NCI-H2171 (cell line): ENCODE measurements at regions not wholly inside any gene's neighbourhood (a gene's known extent, or its start where the extent isn't known, plus 50 kb on each side); places are given as distances from the start of the nearest gene placed in this dataset.
"Not testable (repeated sequence)": the region's sequence is repeated elsewhere in the genome, so short reads cannot be mapped to it uniquely, and the experiment has no call there.

Experiments used
- DNase-seq: peaks from one replicate; lab custom pipeline; 2025; lab: John Stamatoyannopoulos, UW

DNA sequence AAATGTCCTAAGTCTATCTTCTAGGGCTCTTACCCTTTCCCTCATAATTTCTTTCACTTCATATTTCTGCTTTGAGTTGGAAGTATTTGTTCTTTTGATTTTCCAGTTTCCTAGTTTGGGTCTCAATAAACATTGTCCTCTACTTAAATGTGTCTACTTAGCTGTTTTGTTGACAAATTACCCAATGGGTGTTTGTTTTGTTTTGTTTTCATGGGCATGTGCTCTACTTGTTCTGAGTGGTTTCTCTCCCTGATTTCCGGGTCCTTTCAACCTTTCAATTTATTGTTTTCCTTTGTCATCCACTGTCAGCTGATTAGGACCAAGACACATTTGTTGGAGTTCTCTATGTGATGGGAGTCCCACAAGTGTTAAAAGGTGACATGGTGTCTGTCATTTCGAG lies 1181.4 kb downstream of the RPA4 start:
- no peak for DNase-seq

DNA sequence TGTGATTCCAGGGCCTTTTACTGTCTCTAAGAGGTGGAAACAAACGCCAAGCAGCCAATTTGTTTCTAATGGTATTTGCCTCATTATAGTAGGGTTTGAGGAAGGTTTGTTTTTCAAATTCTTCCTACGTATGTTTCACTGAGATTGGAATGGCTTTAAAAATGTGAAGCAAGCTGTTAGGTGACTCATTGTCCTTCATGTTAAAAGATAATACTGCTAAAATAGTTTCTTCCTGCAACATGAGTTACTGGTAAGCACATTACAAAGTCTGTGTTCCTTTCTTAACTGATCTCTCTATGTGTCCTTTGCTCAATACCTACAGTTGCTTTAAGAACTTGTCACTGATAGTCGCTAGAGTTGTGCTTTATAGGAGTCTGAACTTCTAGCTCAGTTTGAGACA lies 1183.9 kb downstream of the RPA4 start:
- DNase-seq: no peak

DNA sequence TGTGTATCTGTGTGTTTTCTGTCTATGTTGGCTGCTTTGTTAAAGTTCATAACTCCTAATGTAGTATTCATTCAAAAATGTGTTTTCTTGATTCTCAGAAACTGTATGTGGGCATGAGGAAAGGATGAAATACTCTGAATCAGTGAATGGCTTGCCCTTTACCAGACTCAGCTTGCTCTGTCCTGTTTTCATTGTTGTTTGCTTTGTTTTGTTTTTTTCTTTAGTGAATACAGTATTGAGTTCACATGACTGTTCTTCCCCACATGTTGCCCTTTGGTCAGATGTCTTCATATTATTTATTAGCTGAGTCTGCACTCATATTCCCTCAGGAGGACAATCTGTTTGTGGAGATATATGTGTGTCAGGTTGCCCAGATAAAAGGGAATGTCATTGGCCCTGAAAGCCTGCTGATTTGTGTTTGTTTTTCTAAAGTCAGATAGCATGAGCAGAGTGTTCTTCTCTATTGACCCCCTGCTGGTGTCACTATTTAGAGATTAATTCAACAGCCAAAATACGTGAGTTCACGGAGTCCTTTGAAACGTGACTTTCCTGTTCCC lies 1184.4 kb downstream of the RPA4 start:
- DNase-seq: no peak

DNA sequence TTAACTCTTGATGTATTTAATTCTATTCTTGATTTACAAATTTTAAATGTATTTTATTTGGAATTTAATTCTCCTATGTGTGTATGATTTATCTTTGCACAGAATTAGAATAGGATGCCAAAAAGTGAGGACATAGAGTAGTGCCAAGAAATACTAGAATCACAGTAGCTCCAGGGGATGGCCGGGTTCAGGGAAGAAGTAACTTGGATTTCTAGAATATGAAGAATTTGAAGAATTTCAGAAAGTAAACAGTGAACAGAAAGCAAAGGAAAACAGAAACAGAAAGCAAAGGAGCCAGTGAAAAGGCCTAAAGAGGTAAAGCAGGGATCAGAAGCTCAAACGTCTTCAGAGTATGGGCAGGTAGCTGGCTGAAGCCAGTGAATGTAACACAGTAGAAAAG lies 1187.6 kb downstream of the RPA4 start:
- DNase-seq: no peak

DNA sequence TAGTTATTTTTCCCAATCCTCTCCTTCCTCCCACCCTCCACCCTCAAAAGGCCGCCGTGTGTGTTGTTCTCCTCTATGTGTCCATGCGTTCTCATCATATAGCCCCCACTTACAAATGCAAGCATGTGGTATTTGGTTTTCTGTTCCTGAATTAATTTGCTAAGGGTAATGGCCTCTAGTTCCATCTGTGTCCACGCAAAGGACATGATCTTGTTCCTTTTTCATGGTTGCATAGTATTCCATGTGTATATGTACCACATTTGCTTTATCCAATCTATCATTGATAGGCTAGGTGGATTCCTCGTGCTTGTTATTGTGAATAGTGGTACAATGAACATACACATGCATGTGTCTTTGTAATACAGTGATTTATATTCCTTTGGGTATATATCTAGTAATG lies 1193.7 kb downstream of the RPA4 start:
- DNase-seq: no peak

DNA sequence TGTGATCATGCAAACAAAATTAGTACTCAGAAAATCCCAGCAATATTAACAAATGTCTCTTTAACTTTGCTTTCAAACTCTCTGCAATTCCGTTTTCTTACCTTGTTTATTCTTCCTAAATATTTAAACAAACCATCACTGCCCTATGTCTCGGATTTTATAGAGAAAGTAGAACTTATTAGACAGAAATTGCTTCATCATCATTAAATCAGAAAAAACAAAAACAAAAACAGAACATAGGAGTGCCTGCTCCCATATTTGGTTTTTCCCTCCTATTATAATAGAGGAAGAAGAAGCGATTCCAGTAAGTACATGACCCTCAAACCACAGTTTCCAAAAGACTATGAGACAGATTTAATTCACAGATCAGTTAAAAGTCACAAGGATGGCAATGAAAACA lies 1228.0 kb downstream of the RPA4 start:
- no peak for DNase-seq

DNA sequence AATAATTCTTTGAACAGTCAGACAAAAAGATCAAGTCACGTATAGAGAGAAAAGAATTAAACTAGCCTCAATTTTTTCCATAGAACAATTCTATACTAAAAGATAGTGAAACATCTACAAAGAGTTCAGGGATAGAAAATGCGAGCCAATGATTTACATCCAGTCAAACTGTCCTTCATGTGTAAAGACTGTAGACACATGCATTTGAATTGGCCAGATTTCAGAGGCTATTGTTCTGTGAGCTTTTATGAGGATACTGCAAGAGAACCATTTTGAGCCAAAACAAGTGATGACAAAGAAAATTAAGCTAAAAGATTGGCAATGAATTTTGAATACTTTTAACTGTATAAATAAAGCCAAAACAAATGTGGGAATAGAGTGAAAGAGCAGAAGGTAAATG lies 1230.3 kb downstream of the RPA4 start:
- DNase-seq: no peak

DNA sequence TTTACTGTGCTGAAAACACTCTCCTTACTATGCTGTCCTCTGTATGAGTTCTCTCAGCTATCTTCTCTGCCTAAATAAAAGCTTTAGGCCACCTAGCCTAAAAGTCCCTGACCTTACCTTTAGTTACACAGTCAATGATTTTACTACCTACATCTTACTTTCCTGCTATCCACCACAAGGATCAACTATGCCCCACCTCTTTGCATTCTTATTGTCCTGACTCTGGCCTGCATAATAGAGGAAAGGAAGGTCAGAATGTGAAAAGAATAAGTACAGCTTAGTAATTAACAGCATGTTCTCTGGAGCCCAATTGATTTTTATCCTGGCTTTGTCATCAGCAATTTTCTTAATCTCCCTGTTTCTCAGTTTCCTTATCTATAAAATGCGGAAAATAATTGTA lies 1257.8 kb downstream of the RPA4 start:
- DNase-seq: no peak

DNA sequence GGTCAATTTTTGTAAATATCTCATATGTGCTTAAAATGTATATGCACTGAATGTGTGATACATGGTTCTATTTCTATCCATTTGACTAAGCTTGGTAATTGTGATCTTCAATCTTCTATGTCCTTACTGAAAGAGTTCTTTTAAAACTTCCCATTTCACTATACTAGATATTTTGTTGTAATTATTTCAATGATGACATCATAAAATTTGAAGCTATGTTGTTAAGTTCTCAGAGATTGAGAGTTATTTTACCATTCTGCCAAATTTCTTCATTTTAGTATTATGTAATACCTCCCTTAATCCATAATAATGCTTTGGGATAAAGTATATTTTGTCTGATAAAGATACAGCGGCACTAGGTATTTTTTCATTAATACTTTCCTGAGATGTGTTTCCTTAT lies 1307.3 kb downstream of the RPA4 start:
- DNase-seq: no peak

DNA sequence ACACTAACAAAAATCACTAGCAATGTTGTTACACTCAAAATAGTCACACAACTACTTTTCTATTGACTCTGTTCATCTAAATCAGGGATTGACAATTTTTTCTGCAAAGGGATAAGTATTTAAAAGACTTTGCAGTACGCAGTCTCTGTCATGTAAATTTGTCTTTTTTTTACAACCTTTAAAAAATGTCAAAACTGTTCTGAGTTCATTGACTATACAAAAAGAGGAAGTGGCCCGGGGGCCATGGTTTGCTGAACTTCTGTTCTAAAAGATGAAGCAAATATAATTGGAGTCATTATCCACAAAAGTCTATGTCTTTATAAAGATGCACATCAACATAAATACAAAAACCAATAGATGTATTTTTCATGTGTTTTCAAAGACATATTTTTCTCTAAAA lies 1310.3 kb downstream of the RPA4 start:
- DNase-seq: no peak

DNA sequence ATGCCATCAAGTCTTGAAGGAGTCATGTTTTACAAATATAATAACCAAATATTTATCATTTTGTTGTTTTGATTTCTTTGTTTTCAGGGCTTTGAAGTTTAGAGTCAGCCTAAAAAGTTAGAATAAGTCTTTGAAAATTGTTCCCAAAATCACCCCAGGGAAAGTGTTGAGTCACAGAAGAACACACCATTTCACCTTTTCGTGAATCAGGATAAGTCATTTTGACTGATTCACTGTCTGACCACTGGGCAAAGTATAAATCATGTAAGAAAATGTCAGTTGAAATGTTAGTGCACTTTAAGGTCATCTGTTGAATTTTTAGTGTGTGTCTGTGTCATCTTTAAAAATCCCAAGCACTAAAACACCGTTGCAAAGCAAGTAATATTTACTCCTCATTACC lies 1320.1 kb downstream of the RPA4 start:
- no peak for DNase-seq

DNA sequence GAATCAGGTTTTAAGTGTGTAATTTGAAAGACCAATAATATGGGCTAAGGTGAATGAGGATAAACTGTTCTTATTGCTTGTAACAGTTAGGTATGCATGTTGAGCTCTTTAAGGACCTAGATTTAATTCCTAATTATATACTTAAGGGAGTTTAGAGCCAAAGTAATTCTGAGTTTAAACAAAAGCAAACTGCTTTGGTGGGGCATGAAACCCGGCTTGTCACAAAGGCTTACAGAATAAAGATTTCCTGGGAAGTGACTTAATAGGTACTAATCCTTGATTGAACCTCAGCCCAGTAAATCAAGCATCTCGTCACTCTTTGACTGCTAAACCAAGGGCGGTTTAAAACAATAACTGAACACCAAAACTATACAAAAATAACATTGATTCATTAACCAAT lies 1324.2 kb downstream of the RPA4 start:
- no peak for DNase-seq

DNA sequence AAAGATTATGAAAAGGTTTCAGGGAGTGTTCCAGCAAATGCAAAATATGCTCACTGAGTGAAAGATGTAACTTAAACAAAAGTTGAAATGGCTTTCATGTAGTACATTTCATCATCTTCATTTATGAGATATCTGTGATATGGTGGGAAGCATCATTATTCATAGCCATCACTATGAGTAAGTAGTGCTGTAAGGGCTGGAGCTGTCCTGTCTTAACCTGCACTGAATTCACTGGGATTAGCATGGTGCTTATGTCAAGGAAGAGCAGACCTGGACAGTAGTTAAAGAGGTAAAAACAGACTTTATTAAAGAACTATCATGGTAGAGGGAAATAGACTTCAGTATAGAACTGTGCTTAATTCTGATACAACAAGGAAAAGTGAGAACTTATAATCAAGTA lies 1347.3 kb downstream of the RPA4 start:
- no peak for DNase-seq

DNA sequence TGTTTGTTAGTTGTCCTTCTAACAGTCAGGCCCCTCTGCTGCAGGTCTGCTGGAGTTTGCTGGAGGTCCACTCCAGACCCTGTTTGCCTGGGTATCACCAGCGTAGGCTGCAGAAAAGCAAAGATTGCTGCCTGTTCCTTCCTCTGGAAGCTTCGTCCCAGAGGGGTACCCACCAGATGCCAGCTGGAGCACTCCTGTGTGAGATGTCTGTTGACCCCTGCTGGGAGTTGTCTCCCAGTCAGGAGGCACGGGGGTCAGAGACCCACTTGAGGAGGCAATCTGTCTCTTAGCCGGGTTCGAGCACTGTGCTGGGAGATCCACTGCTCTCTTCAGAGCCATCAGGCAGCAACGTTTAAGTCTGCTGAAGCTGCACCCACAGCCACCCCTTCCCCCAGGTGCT lies 1356.4 kb downstream of the RPA4 start:
- DNase-seq: not testable (repeated sequence)

DNA sequence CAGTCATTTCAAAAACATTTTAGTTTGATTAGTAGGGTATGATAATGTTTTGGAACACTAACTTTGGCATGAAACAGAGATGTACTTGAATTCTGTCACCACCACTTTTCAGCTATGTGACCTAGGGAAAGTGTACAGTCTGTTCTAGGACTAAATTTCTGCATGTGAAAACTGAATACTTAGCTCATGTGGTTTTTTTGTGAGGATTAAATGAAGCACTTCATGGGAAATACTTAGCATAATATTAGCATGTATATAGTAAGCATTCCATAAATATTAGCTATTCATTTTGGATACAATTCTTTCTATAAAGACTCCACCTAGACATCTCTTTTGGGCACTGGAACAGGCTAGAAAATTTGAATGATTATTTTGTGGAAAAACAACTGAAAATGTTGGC lies 1379.4 kb downstream of the RPA4 start:
- DNase-seq: no peak

DNA sequence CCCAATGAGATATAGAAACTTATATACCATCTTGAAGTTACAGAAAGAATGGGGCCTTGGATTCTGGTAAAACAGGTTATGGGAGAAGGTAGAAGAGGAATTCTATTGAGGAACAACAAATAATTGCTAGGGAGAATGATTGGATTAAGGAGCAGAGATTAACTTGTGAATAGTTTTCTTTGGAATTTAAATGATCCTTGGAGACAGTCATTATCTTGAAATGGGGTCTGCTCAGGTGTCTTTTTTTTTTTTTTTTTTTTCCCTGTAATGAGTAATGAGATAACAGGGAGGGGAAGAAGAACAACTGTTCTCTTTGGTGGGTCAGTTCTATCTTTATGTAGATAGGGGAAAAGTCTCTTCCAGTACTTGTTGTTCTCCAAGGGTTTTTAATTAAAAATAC lies 1406.0 kb downstream of the RPA4 start:
- no peak for DNase-seq

DNA sequence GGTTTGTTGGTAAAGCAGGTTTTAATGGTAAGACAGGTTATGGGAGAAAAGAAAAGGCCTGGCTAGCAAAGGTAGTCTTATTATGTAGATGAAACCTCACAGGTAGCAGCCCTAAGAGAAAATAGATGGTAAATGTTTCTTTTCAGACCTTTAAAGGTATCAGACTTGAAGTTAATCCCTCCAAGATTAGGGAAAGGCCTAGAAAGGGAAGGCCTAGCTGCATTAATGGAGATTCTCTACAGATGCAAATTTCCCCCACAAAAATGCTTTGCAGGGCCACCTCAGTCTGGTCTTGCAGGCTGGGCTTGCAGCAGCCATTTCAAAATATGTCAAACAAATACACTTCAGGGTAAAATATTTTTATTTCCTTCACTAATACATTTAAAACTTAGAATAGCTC lies 1410.6 kb downstream of the RPA4 start:
- no peak for DNase-seq

DNA sequence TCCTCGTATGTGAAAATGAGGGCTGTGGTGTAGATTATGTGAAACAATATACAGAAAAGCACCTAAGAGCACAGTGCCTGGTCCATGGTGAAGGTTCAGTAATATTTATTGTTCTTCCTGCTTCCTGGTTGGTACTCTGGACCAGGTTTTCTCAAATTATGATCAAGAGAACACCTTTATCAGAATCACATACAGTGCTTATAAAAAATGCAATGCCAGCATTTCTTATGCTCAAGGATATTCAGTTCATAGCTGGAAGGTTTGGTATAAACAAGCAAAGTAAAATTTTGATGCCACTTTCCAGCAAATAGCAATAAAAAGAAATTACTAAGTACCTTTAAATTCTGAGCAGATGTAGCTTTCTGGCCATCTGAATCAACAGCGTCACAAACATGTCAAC lies 1412.4 kb downstream of the RPA4 start:
- DNase-seq: no peak

DNA sequence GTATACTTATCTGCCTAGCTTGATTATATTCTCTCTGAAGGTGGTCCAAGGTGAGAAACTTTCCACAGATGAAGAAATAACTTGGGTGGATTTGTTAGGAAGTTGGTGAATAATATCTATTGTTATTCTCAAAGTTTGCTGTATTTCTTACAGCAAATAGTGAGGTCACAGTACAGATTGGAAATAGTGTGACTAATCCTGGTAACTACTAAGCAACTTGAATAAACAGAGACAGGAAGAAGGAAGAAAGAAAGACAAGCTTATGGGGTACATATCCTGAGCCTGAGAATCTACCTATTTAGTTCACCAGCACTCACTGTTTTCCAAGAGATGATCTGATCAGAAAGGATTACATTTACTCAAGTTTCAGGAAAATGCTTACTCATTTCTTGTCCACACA lies 1416.1 kb downstream of the RPA4 start:
- no peak for DNase-seq

DNA sequence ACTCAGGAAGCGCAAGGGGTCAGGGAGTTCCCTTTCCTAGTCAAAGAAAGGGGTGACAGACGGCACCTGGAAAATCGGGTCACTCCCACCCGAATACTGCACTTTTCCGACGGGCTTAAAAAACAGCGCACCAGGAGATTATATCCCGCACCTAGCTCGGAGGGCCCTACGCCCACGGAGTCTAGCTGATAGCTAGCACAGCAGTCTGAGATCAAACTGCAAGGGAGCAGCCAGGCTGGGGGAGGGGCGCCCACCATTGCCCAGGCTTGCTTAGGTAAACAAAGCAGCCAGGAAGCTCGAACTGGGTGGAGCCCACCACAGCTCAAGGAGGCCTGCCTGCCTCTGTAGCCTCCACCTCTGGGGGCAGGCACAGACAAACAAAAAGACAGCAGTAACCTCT lies 1416.8 kb downstream of the RPA4 start:
- DNase-seq: not testable (repeated sequence)

DNA sequence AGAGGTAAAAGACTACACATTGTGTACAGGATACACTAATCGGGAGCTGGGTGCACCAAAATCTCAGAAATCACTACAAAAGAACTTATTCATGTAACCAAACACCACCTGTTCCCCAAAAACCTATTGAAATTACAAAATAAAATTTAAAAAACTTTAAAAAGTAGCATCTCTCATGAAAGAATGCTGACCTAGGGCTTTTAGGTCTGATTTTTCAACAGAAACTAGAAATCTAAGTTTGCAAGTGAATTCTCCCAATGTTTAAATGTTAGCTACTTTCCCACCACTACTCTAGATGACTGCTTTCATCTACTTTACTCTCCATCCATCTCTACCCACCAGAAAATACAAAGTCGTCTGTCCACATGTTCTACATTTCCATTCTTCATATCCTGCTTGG lies 1447.7 kb downstream of the RPA4 start:
- no peak for DNase-seq

DNA sequence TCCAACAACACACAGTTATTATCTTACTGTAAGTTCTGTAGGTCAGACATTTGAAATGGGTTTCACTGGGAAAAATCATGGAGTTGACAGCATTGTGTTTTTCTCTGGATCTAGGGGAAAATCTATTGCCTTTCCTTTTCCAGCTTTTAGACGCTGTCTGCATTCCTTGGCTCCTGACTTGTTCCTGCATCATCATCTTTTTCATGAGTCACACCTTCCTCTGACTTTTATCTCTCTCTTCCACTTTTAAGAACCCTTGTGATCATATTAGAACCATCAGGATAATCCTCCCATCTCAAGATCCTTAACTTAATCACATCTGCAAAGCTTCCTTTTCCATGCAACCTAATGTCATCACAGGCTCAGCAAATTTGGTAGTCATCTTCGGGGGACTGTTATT lies 1454.8 kb downstream of the RPA4 start:
- no peak for DNase-seq

DNA sequence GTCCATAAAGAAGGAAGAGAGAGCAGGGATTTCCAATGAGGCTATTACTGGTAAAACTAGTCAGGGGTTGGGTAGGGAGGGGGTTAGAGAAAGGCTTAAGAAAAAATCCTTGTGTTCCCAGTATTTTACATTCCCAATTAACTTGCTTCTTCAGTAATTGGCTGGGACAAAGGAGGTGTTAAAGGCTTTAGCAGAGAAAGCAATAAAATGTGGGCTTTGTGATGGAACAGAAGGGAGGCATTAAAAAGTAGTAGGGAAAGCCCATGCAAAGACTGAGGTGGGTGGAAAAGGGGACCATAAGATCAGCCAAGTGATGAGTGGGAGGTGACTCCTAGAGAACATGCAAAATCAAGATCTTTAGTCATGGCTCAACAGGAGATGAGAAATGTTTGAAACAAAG lies 1467.2 kb downstream of the RPA4 start:
- DNase-seq: no peak

DNA sequence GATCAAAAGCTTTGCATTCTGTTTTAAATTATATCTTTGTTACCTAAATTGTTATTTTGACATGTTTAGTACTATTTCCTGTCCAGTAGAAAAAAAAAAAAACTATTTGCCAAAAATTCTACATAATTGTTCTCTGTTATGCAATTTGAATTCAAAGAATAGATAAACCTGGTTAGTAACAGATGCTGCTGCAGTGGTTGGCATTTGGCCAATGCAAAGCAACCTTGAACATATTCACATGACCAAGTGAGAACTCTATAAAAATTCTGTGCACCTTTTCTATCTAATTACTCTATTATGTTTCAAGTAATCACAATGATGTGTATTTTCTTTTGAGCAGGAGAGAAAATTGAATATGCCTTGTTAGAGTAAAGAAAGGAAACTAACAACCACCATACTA lies 1473.4 kb downstream of the RPA4 start:
- DNase-seq: peak; percentile 3

DNA sequence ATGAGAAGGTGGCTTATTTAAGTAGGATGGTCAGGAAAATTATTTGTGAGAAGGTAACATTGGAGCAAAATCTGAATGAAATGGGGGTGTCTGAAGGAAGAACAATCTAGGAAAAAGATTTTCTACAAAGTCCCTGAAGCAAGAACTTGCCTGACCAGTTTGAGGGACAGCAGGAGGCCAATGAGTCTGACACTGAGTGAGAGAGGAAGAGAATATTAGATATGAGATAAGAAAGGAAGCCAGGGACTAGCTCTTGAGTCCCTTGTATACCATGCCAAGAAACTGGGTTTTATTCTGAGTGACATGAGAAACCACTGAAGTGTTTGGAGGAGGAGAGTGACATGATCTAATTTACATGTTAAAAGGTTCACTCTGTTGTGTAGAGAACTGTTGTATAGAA lies 1478.9 kb downstream of the RPA4 start:
- no peak for DNase-seq
